Inflammatory macrophage treated with lipopolysaccharide for 1 hour (primary cell): ENCODE measurements at regions not wholly inside any gene's neighbourhood (a gene's known extent, or its start where the extent isn't known, plus 50 kb on each side); places are given as distances from the start of the nearest gene placed in this dataset.

Source experiments
- DNase-seq, 2 donors: peaks; one replicate each; pipeline ENCODE4 v3.0.0-alpha.2; 2020 to 2022

DNA sequence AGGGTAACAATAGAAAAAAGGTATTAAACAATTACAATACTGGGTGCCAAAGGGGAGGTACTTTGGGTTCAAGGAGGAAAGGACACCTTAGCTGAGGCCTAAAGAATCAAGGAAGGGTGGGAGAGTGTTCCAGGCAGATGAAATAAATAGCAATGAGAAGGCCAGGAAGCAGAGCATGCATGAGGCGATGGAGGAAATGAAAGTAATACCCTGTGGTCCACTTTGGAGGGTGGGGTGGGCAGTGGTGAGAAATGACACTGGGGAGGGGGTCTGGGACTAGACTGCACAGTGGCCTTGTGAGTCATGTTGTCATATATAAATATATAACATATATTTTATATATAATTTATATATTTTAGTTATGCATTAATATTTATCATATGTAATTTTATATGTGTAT lies 55.9 kb downstream of the BHLHE40 start:
- DNase-seq: no peak

DNA sequence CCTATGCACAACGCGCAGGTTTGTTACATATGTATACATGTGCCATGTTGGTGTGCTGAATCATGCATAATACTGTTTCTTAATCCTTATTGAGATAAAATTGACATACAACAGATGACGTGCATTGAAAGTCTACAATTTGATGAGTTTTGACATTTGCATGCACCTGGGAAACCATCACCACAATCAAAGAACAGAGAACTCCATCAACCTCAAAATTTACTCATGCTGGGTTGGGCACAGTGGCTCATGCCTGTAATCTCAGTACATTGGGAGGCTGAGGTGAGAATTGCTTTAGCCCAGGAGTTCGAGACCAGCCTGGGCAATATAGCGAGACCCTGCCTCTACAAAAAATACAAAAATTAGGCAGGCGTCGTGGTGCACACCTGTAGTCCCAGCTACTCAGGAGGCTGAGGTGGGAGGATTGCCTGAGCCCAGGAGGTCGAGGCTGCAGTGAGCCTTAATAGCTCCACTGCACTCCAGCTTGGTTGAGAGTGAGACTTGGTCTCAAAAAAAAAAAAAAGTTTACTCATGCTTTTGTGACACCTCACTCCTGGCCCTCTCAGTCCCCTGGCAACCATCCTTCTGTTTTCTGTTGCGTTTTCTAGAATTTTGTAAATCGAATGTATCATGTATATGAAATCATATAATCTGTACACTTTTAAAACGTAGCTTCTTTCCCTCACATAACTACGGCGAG lies 56.6 kb downstream of the BHLHE40 start:
- no peak for DNase-seq

DNA sequence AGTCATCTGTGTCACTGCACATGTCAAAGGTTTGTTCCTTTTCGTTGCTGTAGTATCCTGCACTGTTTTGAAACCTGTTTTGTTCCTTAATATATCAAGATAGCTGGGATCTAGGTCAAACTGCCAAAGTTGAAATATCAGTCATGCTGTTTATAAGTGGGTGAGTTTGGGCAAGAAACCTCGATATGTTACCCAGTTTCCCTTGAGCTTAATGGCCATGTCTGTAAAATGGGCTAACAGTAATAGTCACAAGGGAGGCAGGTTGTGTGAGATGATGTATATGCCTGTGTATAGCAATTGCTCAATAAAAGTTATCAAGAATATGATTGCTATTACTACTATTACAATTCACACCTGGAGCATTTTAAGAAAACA lies 57.1 kb downstream of the BHLHE40 start:
- DNase-seq: peak in 1 of 2 donors; percentile 75

DNA sequence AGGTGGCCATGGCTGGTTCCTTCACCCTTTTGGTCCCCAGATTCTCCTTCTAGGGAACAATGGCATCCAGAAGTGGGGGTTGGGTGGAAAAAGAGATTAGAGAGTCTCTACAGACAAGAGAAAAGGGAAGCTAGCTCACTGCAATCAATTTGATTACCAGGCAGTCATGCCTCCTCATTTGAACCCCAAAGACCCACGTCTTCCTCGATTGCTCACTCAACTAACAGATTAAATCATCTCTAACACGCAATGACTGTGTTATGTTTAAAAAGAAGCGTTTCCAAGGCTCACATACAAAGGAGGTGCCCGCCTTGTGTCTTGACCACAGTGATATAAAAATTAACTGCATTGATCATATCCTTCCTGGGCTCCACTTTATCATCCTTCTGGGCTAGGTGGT lies 57.6 kb downstream of the BHLHE40 start:
- DNase-seq: peak; percentile 82 to 96

DNA sequence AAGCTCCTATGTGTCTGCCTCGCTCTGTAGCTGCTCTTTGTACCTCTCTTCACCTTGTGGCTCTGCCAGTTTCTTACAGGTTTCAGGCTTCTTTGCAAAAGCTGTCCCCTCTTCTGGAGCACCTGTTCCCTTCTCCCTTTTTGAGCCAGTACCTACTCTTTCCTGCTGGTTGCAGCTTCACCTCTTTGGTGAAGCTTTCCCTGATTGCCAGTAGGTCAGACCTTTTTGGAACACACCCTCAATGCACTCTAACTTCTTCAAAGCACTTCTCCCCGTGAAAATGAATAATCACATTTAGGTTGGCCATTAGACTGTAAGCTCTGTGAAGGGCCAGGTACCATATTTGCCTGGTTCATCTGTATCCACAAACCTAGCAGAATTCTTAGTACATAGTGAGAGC lies 60.3 kb downstream of the BHLHE40 start:
- DNase-seq: no peak

DNA sequence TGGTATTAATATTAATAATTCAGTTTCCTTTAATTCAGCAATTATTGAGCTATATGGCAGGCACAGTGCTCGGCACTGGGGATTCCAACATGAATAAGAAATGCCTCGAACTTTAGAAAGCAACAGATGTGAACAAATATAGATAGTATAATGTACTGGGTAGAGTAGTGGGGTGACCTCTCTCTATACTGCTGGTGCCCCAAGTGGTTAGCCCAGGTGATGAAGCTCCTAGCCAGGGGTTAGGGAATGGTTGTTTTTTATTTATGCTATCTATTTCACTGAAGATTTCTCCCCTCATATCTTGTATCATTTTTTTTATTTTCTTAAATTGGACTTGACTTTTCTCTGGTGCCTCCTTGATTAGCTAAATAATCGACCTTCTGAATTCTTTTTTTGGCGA lies 62.1 kb downstream of the BHLHE40 start:
- no peak for DNase-seq

DNA sequence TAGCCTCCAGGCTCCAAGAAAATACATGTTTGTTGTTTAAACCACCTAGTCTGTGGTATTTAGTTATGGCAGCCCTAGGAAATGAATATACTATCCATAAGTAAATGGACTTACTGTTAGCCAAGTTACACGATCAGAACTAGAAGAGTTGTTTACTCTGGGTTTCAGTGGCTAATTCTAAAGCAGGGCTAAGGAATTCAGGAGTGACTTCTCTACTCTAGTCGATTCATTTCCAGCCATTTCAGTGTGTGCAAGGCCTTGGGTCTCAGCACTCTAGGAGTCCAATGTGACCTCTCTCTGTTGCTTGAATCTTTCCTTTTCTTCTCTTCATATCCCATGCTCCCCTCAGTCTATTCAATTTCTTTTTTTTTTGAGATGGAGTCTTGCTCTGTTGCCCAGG lies 66.7 kb downstream of the BHLHE40 start:
- DNase-seq: no peak

DNA sequence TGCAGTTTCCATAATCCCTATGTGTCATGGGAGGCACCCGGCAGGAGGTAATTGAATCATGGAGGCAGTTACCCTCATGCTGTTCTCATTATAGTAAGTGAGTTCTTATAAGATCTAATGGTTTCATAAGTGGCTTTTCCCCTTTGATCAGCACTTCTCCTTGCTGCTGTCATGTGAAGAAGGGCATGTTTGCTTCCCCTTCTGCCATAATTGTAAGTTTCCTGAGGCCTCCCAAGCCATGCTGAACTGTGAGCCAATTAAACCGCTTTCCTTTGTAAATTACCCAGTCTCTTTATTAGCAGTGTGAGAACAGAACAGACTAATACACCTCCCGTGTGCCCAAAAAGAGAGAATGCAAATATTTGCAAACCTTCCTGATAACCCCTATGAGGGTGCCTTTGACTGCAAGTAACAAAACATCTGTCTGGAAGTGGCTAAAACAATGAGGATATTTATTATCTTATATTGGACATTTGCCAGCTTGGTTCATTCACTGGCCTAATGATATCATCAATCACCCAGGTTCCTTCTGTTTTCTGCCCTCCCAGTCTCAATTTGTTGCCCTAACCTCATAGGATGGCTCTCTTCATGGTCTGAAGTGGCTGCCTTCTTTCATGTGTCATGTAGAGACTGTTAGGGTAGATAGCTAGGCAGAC lies 68.7 kb downstream of the BHLHE40 start:
- no peak for DNase-seq

DNA sequence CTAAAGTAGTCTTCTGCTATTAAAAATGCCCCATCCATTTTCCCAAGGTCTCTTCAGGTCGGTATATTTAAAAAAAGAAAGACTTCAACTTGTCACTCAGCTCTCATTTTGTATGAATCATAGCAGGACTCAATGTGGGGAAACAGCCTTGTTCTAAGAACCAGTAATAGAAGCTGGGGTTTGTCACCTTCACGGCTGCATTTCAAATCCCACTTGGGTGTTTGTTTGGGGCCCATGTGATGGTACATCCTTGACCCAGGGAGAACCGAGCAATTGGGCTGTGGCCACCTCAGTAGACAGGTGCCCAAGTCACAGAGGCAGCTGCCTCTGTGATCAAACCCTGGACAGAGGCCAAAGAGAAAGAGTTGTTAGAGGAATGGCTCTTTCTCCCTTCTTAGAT lies 70.3 kb upstream of the ARL8B start:
- peak in 1 of 2 donors; percentile 14 for DNase-seq

DNA sequence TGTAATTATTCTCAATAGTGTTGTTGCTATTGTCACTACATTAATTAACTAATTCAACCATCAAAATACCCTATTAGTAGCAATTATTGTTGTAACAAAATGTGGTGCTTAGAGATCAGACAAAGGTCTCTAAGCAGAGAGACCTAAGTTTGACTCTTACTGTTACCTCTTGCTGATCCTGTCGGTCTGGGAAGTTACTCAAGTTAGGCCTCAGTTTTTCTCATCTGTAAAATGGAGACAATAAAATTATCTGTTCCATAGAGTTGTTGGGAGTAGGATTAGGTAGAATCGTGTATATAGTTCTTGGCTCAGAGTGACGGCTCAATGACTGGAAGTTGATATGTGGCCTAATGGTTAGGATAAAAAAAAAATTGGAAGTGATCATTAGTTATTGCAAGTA lies 69.8 kb upstream of the ARL8B start:
- DNase-seq: no peak

DNA sequence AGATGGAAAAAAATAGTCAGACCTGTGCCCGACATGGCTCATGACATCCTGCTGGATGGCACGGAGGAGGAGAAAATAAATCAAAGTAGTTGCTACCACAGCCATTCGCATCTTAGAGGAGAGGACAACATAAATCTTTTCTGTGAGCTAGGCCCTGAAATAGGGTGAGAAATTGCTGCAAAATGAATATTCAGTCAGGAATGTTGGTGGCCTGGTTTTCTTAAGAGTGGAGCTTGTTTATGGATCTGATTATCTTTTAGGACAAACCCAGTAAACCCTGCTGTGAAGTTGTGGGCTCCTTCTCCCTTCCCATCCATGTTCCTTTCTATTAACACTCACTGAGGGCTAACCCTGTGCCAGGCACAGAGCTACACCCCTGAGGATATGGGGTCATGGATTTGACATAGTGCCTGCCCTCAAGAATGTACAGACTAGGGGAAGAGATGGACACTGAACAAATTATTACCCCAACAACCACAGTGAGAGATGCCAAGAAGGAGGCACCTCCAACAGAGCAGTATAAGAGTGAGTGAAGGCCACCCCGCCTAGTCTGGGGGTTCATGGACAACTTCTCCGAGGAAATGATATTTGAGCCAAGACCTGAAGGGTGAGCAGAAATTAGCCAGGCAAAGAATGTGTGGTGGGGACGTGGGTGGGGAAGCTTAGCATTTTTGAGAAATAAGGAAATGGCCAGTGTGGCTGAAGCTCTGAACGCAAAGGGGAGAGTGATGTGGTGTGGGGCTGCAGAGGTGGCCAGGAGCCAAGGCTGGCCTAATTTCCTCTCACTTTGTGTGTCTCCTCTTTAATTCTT lies 68.9 kb upstream of the ARL8B start:
- DNase-seq: peak; percentile 78 to 87

DNA sequence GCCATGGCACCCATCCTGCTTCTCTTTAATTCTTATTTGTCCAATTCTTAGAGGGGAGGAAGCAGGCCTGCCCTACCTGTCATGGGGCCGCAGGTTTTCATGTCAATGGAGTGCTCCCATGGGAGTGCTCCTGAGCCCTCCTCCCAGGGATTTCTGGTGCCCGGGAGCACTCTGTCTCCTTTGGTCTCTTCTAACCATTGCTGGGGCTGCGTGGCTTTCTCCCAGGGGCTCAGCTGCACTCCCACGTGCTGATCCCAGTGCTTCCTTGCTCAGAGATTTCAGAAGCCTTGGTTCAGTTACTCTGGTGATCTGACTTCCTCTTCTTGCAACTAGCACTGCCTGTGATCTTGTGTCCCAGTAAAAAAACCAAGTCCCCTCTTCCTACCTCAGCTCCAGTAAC lies 68.0 kb upstream of the ARL8B start:
- DNase-seq: peak; percentile 59 to 89

DNA sequence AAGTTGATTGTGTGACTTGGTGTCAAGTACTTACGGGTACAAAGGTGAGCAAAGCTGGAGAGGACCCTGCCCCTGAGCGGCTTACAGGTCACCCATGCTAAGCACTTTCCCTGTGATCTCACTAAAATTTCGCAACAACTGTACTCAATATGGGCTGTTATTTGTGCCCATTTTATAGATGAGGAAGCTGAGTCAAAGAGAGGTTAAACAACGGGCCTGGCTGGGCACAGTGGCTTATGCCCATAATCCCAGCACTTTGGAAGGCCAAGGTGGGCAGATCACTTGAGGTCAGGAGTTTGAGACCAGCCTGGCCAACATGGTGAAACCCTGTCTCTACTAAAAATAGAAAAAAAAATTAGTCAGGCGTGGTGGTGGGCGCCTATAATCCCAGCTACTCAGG lies 67.5 kb upstream of the ARL8B start:
- DNase-seq: peak in 1 of 2 donors; percentile 43

DNA sequence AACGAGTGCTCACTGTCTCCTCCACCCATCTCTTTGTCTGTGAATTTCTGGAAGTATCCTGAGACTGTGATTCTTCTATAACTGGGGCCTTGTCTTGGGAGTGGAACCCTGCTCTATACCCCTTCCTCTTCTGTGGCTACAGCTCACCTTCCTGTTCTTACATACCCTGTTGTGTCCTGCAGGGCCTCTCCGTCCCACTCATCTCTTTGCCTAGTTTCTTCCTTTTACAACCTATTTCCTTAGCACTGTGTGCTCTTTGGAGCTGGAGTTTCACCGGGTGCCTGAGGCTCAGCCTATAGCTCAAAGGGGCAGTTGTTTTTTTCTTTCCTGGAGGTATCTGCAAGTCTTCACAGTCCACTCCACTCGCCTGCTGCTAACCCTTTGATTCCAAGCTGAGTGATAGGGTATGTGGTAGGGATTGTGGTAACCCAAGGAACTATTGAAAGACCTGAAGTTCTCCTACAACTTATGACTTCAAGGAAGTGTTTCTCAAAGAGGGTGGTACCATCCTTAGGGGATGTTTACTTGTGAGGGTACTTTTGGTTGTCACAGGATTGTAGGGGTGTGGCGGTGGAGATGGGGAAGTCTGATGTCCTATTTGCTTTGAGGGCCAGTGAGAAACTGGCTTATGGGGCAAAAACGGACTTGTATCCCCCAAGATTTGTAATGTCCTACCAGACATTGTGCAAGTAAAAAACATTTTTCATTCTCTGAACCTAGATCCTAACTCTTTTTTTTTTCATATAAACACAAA lies 66.6 kb upstream of the ARL8B start:
- peak; percentile 76 to 96 for DNase-seq

DNA sequence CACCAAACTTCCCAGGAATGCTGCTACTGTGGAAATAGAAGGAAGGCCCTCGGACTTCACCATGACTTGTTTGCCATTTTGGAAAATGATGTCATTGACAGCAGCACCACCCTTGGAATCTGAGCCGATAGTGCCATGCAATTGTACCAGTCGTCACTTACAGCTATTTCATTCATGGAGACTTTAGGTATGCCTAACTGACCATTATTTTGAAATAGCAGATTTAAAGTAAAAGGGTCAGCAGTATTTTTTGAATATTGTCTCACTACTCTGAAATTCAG lies 66.0 kb upstream of the ARL8B start:
- no peak for DNase-seq

DNA sequence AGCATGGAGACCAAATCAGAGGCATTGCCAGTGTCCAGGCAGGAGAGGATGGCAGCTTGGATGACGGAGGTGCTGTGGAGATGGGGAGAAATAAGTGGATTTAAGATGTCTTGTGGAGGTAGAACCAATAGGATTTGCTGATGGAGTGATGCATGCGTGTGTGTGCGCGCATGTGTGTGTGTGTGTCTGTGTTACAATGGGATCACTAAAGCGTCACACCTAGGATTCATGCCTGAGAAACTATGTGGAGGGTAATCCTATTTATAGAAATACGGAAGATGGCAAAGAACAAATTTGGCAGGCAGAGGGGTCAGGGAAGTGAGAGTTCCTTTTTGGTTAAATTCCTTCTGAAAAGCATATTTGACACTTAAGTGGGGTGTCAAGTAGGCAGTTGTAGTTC lies 64.8 kb upstream of the ARL8B start:
- DNase-seq: peak; percentile 32 to 42

DNA sequence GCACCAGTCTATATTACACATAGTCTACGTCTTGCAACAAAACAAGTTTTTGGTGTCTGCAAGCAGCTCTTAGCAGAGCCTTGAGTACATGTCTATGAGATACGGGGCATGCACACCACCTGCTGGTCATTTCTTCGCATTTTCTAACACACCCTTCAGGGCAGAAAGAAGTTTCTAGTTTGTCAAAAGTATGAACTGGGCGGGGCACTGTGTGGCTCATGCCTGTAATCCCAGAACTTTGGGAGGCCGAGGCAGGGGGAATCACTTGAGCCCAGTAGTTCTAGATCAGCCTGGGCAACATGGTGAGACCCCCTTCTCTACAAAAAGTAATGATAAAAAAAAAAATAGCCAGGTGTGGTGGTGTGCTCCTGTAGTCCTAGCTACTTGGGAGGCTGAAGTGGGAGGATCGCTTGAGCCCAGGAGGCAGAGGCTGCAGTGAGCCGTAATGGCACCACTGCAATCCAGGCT lies 64.2 kb upstream of the ARL8B start:
- peak; percentile 86 to 94 for DNase-seq

DNA sequence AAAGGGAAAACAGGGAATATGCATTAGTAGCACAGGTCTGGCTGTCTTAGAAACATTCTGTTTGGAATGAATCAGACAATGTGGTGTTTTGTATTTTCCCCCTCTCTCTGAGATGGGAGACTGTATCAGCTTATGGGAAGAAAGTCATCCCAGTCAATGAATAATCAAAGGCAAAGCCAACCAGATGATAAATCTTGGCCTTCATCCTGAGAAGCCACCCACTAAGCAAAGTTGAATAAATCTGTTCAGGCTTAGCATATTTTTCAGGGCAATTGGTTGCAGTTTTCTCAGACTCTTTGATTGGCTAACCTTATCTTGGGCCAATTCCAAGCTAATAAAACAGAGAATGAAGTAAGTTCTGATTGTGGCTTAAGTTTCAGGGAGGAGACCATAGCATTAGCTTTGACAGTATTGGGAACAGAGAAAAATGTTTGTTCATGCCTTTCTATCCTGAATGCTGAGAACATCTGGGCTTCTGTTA lies 63.6 kb upstream of the ARL8B start:
- no peak for DNase-seq

DNA sequence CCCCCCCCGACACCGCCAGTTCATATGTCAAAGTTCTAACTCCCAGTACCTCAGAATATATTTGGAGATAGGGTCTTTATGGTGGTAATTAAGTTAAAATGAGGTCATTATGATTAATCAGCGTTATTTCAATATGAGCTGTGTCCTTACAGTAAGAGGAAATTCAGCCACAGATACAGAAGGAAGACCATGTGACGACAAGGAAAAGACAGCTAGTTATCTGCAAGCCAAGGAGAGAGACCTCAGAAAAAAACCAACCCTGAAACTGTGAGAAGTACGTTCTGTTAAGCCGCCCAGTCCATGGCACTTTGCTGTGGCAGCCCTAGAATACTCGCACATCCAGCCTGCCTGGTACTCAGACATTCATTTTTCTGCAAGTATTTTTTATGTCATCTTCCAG lies 62.3 kb upstream of the ARL8B start:
- DNase-seq: peak; percentile 23 to 44

DNA sequence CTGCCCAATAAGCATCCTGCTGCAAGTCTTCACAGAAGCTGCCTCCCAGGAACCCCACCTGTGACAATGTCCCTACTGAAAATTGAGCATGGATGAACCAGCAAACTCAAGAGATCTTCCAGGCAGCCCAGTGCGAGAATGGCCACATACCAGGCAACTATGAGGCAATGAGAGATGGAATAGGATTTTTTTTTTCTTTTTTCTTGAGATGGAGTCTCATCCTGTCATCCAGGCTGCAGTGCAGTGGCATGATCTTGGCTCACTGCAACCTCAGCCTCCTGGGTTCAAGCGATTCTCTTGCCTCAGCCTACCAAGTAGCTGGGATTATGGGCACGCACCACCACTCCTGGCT lies 60.9 kb upstream of the ARL8B start:
- DNase-seq: no peak

DNA sequence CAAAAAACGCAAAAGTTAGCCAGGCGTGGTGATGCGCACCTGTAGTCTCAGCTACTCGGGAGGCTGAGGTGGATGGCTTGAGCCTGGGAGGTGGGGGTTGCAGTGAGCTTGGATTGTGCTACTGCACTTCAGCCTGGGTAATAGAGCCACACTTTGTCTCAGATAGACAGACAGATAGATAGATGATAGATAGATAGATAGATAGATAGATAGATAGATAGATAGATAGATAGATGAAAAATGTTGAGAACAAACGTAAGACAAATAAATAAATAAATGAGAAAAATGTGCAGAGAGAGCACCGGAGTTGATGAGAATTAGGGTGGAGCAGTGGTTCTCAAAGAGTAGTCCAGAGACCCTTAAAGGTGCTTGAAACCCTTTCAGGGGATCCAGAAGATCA lies 58.4 kb upstream of the ARL8B start:
- no peak for DNase-seq

DNA sequence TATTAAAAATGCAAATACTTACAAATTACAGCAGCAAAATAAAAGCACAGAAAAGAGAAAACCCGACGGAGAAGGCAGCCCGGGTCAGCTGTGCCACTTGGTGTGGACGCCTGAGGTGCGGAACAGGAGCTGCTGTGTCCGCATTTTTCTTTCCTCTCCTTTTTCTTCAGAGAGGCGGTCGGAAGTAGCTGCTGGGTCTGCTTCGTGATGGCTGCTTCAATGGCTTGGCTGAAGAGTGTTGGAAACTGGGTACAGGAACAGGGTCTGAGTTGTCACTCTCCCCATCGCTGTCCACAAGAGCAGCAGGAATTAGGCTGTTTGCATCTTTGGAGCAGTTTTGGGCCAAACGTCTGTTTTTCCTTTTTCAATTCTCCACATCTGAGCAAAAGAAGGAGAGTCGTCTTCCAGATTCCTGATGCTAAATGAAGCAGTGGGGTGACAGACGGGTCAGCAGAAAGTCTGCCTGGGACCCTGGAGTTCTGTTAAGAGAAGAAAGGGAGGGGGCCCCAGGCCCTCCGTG lies 53.5 kb upstream of the ARL8B start:
- DNase-seq: no peak

DNA sequence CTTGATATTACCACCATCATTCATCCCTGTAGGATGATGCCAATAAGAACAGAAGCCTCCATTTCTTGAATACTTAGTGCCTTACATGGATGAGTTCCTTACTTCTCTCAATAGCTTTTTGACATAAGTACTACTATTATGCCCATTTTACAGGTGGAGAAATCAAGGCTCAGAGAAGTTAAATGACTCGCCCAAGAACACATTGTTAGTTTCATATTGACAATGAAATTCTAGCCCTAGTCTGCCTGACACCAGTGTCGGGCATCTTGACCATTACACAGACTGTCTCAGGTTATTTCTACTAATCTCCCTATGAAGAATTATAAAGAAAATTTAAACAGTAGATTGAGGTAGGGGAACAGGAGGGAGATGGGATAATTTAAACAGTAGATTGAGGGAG lies 52.5 kb upstream of the ARL8B start:
- no peak for DNase-seq
